ENCODE measurements at regions not wholly inside any gene's neighbourhood (a gene's known extent, or its start where the extent isn't known, plus 50 kb on each side); places are given as distances from the start of the nearest gene placed in this dataset.
"Not testable (repeated sequence)": the region's sequence is repeated elsewhere in the genome, so short reads cannot be mapped to it uniquely, and the experiment has no call there.

DNA sequence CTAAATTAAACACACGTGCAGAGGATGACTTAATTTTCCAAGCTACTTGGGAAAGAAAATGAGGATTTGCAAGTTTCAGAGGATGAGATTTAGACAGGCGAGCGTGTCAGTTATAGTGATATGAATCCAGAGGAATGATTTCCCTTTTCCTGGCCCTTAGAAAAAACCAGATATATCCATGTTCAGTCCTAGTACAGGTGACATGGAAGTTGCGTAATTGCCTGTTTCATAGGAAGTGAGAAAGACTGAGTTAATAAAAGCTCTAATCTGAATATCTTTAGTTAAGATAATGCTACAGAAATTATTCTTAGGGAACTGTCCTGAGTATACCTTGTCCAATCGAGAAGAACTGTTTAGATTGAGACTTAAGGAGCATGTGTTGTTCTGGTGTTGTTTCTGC lies 490.5 kb downstream of the ZNF385D start:
- DNase-seq (no peak), ATAC-seq (no peak)
- intact Hi-C loops (cut with DNase I, micrococcal nuclease): no loop called here

DNA sequence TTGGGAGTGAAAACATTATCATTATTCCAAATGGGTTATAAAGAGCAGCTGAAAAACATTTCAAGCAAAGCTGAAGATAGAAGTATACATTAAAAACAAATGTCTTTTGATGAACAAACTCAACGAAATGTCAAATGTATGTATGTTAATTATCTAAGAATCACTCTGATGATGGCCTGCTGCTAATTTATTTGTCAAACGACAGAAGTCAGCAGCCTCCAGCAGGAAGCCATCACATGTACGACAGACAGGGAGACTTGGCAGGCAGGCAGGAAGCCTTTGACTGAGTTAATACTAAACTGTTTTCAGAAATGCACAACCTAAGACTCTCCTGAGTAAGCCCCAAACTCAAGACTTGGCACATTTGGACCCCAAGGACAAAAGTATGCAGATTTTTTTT lies 491.1 kb downstream of the ZNF385D start:
- intact Hi-C loops (cut with DNase I, micrococcal nuclease): no loop called here
- DNase-seq: no peak
- ATAC-seq: no peak

DNA sequence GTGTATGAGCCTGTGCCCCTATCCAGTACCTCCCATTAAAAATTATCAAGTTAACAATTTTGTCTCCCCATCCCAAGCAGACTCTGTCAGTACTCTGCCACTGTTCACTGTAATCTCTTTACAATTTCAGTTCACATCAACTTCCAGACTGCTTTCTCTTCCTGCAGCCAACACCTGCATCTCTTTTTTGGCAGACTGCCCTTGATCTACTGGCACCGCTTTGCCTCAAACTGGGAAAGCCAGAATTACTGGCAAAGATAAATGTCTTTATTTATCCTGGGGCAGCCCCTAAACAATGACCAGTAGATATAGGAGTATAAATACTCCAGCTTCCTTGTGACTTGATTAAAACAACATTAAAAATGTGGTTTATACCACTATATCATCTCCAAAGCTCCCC lies 494.1 kb downstream of the ZNF385D start:
- no peak for ATAC-seq
- intact Hi-C loops (cut with DNase I, micrococcal nuclease): no loop called here
- no peak for DNase-seq

DNA sequence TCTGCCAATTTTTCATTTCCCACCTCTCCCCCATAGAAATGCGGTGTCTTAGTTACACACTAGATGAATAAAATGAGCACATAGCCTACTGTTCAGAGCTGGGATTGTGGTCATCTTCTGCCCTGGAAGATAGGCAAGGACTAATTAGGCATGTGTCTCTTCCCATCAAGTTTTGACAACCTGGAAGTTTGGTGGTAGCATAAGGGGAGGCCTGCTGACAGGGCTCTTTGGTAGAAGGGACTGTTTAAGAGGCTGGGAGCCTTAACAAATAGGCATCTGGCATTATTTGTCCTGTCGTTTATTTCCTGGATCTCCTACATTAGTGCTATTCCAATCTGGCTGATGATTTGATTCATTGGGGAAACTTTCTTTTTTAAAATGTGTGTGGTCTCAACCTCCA lies 512.3 kb downstream of the ZNF385D start:
- DNase-seq: no peak

DNA sequence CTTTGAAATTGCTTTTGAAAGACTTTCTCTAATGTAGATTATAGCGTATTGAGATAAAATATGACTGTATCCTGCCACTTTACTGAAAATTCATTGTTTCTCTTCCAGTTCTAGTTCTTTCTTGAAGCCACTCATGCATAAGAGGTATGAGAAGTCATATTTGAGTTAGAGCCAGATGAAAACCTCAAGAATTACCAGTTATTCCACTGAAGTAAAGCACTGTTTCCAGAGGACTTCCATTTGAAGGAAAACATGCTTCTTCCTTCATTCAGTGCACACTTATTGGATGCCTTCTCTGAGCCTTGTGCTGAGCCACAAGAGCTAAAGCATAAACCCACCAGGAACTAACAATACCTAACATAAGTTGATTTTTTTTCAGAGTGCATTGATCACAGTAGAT lies 513.4 kb downstream of the ZNF385D start:
- no peak for DNase-seq
- intact Hi-C loops (cut with DNase I, micrococcal nuclease): no loop called here
- ATAC-seq: no peak

More for the DNA sequence above, 512.3 kb downstream of the ZNF385D start:
- intact Hi-C loops (cut with DNase I, micrococcal nuclease): no loop called here
- ATAC-seq: no peak

DNA sequence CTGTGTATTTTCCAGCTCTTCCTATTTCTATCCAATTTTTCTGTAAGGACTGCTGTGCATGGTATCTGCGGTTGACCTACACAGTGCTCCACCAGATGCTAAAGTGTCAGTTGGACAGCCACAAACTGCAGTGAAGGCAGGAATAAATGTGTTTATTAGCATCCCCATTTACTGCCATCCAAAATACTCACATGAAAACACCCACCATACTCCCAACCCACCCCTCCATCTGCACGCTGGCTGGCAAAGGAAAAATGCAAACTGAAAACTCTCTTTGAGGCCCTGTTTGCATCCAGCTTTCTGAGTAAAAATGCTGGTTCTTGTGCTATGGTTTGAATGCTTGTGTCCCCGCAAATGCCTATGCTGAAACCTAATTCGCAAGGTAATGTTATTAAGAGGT lies 515.5 kb downstream of the ZNF385D start:
- no peak for ATAC-seq
- intact Hi-C loops (cut with DNase I, micrococcal nuclease): no loop called here
- no peak for DNase-seq

DNA sequence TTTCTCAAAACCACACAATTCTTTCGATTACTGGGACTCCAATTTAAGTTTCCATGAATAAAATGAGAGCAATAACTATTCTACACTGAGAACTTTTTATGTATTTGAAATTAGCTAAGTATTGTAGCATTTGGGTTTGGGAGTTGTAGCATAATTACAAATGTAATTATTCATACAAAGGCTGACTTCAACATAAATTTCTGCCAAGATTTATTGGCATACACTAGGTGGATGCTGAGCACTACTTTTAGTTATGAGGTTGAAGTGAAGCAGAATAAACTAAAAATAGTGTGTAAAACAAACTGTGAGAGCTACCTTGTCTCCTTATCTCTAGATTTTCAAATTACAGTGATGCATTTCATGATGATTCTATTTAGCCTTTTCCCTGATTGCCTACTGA lies 516.1 kb downstream of the ZNF385D start:
- DNase-seq: no peak
- intact Hi-C loops (cut with DNase I, micrococcal nuclease): no loop called here
- ATAC-seq: no peak

DNA sequence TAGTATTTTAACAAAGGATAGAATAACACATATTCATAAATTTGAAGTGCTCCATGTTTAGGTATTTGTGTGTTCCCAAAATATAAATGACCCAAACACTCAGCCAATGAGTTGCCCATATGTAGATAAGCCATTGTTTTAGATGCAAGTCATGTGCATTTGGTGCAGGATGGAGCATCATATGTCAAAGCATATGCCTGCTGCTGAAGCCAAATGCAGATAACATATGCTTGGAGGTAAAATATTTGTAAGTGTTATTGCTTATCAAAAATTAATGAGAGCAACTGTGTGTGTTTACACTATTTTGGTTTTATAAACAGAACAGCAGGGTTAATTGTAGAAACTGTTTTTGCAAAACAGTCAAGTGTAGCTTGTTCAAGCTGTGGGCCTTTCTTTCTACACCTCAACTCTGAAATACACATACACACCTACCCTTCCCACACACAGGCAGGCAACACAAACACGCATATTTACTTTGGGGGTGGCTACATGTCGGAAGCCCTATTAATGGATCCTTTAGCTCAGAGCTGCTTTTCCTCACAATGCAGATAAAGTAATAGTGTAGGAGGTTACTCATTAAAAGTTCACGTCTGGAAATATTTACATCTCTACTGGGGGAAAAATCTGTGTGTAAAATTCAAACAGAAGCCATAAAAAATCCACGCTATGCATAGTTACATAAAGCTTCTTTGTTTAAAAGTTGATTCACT lies 521.4 kb downstream of the ZNF385D start:
- intact Hi-C loops (cut with DNase I, micrococcal nuclease): no loop called here
- no peak for DNase-seq
- no peak for ATAC-seq

DNA sequence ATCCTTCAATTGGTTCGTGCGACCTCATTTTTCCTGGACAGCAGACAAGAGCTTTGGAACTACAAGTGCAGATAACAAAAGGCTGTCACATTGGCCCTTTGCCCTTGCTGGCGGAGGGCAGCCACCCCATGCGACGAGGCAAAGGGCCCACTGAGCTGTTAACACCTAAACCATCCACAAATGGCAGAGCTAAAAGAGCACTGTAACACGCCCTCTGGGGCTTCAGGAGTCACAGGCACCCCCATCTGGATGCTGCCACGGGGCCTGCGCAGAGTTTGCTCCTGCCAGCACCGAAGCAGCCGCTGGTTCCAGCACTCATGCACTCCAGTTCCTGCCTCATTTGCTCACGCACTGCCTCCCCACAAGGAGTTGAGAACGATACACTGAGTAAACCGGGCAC lies 524.9 kb downstream of the ZNF385D start:
- DNase-seq (no peak), ATAC-seq (no peak)
- intact Hi-C loops (cut with DNase I, micrococcal nuclease): no loop called here

DNA sequence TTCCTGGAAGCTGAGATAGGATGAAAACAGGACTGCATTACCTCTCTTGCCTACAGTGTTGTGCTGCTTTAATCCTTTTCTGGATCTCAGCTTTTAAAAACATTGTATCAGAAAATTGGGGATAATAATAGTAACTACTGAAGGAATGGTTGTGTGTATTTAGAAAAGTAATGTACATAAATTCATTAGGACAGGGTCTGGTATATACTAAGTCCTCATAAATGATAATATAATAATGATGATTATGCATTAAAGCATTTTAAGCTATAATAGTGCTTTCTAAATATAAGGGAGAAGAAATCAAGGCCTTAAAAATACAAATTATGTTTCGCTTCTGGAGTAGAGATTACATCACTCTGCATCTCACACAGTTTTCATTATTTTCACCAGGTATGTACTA lies 530.1 kb downstream of the ZNF385D start:
- intact Hi-C loops (cut with DNase I, micrococcal nuclease): no loop called here
- DNase-seq: no peak
- ATAC-seq: no peak

DNA sequence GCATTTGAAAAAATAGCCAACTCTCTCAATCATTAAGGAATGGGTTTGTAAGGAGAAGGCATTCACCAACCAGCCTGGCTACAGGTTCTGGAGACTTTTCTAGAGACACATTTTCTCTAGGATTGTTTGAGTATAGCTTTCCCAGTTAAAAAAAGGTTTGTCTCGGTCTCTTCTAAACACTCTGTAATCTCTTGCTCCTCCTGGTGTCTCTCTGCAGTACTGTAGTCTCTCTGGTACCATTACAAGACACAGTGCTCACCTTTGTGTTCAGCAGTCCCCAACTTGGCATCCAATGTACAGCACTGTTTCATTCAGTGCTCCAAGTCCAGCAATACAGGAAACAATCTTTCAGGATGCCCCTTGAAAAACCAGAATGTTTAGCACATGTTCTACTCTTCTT lies 534.4 kb downstream of the ZNF385D start:
- ATAC-seq (no peak), DNase-seq (no peak)
- intact Hi-C loops (cut with DNase I, micrococcal nuclease): no loop called here

DNA sequence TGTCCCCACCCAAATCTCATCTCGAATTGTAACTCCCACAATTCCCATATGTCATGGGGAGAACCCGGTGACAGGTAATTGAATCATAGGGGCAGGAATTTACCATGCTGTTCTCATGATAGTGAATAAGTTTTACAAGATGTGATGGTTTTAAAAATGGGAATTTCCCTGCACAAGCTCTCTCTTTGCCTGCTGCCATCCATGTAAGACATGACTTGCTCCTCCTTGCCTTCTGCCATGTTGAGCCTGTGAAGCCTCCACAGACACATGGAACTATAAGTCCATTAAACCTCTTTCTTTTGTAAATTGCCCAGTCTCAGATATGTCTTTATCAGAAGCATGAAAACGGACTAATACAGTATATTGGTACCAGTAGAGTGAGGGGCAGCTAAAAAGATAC lies 546.9 kb downstream of the ZNF385D start:
- ATAC-seq; intact Hi-C loops (cut with DNase I, micrococcal nuclease); DNase-seq: not testable (repeated sequence)

DNA sequence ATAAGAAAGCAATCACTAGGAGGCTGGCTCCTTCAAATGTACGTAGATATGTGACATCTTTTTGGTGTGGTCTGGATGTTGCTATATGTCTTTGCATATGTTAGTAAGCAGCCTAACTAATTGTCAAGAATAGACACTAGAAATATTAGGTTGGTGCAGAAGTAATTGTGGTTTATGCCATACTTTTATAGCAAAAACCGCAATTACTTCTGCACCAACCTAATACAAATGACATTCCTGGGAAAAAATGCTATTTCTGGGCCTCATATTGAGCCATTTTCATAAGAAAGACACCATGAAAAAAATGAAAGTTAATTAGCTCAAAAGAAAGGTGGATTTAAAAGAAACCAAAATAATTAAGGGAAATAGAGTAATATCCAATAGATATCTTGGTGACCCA lies 555.8 kb downstream of the ZNF385D start:
- DNase-seq (no peak), ATAC-seq (no peak)
- intact Hi-C loops (cut with DNase I, micrococcal nuclease): no loop called here

DNA sequence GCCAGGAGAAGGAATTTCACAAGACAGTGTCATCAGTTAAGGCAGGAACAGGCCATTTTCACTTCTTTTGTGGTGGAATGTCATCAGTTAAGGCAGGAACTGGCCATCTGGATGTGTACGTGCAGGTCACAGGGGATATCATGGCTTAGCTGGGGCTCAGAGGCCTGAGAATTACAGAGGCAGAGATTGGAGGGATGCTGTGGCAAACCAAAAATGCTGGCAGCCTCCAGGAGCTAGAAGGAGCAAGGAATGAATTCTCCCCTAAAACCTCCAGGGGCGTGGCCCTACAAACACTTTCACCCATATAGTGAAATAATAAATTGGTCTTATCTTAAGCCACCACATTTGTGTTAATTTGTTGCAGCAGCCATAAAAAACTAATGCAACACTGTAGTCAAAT lies 557.0 kb downstream of the ZNF385D start:
- ATAC-seq; intact Hi-C loops (cut with DNase I, micrococcal nuclease); DNase-seq: not testable (repeated sequence)

DNA sequence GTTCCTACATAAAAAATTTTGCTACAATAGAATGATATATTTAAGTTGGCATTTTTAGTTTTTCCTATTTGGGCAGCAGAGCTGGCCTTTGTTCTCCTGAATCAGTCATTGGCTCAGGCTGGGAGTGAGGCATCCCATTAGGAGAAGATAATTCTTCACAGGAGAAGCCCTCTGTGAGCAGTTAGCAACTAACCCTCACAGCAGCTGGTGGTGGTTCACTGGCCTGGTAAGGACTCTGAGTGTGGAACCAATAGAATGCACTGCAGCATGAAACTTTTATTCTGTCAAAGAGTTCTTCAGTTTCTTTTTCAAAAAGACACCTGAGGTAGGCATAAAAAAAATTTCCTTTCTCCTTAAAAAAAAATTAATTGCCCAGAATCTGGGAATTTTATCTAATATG lies 562.6 kb downstream of the ZNF385D start:
- intact Hi-C loops (cut with DNase I, micrococcal nuclease): no loop called here
- ATAC-seq: no peak
- DNase-seq: no peak

DNA sequence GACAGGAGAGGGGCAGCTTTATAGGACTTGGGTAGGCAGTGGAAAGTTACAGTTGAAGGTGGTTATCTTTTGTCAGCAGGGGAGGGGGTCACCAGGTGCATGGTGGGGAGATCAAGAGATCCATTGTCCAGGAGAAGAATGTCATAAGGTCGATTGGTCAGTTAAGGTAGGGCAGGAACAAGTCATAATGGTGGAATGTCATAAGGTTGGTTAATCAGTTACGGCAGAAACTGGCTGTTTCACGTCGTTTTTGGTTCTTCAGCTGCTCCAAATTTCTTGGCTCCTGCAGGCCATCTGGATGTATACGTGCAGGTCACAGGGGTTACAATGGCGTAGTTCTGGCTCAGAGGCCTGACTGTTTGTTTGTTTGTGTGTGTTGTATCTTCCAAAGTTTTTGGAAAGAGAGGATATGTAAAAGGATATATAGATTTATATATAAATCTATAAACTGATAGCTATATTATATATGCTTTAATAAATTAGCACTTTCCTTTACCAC lies 565.1 kb downstream of the ZNF385D start:
- ATAC-seq: no peak
- intact Hi-C loops (cut with DNase I, micrococcal nuclease): no loop called here
- DNase-seq: no peak

DNA sequence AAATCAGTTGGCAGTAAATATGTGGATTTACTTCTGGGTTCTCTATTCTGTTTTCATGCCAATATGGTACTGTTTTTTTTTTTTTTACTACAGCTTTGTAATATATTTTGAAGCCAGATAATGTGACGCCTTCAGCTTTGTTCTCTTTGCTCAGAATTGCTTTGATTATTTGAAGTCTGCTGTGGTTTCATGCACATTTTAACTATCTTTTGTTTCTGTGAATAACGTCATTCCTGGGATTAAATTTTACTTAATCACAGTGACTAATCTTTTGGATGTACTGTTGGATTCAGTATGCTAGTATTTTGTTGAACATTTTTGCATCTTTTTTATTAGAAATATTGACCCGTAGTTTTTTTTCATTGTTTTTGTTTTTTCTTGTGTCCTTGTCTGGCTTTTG lies 576.5 kb downstream of the ZNF385D start:
- no peak for DNase-seq
- intact Hi-C loops (cut with DNase I, micrococcal nuclease): no loop called here
- no peak for ATAC-seq

DNA sequence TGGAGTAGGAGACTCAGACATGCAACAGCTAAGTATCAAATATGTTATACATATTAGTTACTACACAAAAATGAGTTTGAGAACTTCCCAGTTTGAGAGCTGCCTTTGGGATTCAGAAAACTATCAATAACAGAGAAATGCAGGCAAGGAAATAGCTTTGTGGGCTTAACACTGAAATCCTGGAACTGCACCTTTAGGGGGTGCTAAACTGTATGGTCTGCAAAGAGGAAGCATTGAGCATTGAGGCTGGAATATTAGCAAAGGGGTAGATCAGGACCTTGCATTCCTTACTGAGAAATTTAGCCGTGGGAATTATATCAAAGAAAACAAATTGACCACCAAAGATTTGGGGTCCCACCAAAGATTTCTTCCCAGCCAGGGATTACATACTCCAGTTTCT lies 580.0 kb downstream of the ZNF385D start:
- no peak for ATAC-seq
- intact Hi-C loops (cut with DNase I, micrococcal nuclease): no loop called here
- DNase-seq: no peak

DNA sequence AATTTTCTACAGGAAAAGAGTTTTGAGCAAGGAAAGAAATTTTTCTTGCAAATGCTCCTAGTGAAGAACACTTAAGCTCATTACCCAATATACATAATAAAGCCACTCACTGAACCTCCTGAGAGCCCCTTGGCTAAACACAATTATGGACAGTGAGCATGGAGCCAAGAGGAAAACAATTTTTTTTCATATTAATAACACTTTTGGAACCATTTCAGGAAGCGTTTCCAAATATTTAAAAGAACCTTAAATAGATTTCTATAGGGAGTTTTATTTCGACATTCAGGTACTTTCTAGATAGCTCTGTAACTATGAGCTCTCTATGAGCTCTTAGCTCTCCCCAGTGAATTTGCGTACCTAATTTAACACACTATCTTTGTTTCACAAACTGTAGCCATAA lies 581.1 kb downstream of the ZNF385D start:
- no peak for ATAC-seq
- intact Hi-C loops (cut with DNase I, micrococcal nuclease): no loop called here
- no peak for DNase-seq

DNA sequence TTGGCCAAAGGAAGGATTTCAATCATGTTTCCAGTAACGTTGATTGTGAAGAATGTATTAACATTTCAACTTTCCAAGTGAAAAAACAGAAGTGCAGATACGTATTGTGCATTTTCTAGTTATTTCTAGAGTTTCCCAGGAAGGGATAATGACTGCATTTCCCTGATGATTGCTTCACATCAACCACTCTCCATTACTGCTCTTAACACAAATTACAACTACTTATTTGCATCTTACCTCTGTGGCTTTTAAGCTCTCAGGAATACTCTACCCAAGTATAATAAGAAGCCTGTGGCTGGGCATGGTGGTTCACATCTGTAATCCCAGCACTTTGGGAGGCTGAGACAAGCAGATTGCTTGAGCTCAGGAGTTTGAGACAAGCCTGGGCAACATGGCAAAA lies 582.5 kb downstream of the ZNF385D start:
- intact Hi-C loops (cut with DNase I, micrococcal nuclease): no loop called here
- ATAC-seq (no peak), DNase-seq (no peak)

DNA sequence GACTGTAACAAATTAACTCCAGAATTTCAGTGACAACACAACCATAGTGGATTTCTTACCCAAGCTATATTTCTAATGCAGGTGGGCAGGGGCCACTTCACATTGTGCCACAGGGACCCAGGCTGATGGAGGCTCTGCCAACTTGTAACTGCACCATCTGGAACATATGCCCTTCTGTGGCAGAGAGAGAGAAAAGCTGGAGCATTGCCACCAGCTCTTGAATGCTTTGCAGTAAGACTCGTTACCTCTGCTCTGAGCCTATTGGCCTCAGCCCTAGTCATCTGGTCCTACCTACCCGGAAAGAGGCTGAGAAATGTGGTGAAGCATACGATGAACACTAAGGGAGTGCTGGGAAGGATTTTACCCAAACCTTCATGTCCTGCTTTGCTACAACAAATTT lies 587.1 kb downstream of the ZNF385D start:
- ATAC-seq: no peak
- no peak for DNase-seq
- intact Hi-C loops (cut with DNase I, micrococcal nuclease): no loop called here
